Stimulated activated CD4-positive, alpha-beta T cell treated with anti-CD3 and anti-CD28 coated beads, Interleukin-2, amount 100 ng/mL, for 48 hours (primary cell): ENCODE measurements at regions not wholly inside any gene's neighbourhood (a gene's known extent, or its start where the extent isn't known, plus 50 kb on each side); places are given as distances from the start of the nearest gene placed in this dataset.
"Not testable (repeated sequence)": the region's sequence is repeated elsewhere in the genome, so short reads cannot be mapped to it uniquely, and the experiment has no call there.

ENCODE experiments used
- DNase-seq, 2 donors: peaks; one replicate each; pipeline ENCODE4 v3.0.0-alpha.2; 2020

DNA sequence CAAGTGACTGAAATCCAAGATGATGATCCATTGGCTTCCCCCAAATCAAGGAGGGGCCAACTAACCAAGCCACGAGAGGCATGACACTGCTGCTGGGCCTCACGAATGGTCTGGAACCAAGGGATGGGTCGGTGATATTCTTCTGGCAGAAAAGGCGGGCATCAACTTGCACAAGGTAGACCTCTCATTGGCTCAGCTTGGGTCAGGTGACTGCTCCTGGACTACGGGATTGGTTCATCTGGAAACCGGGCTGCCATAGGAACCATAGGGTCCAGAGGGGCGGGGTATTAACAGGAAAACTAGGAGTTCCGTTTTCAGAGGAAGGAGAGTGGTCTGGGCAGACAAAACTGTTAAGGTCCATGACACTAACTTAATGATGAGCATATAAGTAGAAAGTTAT lies 100.9 kb downstream of the TFAP2C start:
- no peak for DNase-seq

DNA sequence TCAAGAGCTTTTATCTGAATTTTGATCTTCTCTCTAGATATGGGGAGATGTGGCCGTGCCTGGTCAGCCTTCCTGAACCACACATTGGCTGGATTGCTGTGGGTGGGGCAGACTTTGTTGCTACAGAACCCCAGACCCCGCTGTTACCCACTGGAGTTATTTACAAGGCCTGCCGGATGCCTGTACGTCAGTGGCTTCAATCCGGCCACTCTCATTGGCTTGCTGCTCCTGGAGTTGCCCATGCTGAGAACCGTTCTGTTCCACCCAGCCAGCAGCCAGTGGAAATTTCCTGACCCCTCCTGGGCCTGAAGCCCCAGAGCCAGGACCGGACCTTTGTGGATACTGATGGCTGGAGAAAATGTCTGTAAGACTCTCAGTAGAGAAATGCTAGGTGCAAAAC lies 101.9 kb downstream of the TFAP2C start:
- no peak for DNase-seq

DNA sequence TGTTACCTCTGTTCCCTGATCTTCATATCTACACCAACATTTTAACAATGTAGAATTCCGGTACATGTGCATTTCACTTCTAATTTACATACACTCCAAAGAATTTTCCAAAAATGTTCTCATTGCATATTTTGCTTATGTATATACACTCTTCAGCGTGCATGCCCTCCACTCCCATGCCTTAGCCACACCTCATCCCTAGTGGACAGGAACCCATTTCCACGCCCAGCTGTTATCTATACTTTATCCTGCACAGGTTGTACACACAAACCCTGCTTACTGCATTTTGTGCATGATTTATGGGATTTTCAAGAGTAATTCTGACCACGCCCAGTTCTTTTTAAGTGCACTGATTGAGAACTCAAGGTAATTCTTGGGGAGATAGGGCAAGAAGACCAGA lies 102.4 kb downstream of the TFAP2C start:
- DNase-seq, result no peak

DNA sequence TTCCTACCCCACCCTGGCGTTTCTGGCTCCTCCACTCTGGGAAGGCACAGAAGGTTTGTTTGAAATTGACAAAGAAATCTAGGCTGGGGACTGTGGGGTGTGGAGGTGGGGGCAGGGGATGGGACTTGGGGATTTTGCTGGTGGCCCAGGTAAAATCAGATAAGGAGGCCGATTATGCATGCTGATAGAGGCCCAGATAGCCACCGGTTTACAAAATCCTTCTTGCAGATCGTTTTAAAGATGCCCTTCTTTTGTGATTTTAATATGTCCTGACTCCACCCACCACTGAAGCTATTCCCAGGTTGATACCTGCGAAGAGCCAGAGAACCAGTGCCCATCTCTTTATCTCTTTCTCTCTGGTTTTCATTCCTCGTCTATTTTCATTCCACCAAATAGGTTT lies 104.9 kb downstream of the TFAP2C start:
- no peak for DNase-seq

DNA sequence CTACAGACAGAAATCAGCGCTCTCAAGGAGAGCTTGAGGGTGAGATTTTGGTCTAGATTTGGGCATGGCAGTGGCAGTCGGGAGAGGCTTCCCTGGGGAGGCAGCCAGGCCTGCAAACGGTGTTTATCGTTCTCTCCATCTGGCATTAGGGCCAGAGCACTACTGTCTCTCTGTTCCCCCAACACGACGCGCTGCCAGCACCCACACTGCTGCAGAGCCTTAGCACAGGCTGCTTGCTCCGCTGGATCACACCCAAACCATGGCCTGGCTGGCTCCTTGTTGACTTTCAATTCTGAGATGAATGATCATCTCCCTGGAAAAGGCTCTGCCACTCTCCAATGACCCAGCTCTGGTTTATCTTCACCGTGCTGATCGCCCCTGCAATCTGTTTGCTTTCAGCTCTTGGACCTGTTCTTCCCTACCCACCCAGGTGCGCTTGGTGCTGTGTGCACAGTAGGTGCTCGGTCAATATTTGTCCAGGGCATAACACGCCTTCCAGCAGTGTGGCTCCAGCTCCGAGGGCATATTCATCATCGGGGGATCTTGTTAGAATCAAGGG lies 106.1 kb downstream of the TFAP2C start:
- DNase-seq, result no peak

DNA sequence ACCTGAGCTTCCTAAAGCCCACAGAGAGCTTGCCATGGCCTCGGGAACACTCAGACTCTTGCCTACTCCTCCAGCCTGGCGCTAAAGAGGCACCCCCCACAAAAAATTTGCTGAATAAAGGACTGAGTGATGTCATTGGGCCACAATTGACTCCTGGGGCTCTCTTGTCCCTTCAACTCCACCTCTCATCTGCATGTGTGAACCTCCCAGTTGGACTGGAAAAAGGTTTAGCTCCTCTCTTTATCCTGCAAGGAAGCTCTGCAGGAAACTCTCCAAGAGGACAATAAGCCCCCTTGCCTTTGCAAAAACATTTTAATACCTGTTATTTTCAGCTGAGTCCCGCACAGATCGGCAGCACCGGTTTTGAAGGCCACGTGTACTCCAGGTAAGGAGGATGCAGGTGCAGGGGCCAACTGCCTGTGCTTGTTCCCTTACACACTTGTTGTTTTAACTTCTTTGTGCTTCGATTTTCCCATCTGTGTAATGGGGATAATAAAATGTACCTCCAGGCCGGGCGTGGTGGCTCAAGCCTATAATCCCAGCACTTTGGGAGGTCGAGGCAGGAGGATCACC lies 107.3 kb downstream of the TFAP2C start:
- DNase-seq, result no peak

DNA sequence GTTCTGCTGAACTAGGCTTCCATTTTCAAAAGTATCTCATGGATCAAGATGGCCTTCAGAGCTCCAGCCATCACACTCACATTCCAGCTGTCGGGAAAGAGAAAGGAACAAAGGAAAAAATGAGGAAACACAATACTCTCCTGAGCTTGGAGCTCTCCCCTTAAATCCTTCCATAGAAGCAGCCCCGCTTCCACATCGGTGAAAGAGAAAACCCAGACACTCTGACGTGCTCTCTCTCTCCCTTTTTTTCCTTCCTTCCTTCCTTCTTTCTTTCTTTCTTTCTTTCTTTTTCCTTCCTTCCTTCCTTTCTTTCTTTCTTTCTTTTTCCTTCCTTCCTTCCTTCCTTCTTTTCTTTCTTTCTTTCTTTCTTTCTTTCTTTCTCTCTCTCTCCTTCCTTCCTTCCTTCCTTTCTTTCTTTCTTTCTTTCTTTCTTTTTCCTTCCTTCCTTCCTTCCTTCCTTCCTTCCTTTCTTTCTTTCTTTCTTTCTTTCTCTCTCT lies 115.3 kb downstream of the TFAP2C start:
- not testable (repeated sequence) for DNase-seq

DNA sequence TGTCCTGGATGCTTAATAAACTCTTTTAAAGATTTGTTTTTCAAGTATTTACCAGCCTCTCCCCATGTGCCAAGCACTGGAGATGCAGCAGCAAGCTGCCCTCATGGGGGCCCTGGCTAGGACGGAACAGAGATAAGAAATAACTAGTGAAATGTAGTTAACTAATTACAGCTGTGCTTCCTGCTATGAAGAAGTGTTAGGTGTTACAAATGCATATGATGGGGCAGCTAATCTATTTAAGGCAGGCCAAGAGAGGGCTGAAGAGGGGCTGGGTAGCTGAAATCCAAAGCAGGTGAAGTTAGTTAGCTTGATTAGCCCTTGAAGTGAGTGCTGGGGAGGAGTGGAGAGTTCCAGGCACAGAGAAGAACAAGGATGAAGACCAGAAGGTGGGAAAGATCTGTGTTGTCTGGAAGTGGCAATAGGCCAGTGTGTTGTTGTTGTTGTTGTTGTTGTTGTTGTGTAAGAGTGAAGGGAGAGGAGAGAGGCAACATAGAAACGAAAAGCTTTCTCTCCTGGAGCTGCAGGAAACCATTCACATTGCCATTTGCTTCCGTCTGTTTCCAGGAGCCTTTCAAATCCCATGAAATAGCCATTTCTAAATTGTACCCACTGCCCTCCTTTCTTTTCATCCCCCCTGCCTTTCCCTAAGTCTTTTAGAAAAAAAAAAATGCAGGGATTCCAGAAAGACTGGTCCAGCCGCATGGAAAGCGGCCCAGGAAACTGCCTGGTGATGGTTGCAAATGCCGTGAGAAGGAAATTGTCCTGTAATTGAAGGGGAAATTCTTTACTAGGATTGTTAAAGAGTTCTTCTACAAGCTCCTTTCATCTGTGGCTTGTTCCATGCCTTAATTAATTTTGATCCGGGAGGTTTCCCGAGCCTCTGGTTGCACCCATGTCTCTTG lies 119.6 kb downstream of the TFAP2C start:
- no peak for DNase-seq

DNA sequence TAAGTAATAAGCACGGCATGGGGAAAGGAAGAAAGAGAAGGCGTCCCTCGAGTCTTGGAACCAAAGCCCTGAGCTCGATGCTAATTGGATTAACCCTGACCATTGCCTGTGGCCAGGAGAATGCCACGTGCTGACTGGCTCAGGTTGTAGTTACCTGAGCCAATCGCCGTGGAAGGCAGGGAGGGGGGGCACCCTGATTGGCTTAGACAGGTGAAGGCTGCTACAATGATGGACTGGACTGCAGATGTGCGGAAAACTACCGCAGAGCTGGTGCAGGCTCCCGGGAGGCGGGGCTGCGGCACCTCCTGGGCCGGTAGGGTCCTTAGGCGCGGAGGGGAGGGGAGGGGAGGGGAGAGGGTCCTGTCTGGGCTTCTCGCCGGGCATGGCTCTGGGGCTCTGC lies 121.3 kb downstream of the TFAP2C start:
- no peak for DNase-seq

DNA sequence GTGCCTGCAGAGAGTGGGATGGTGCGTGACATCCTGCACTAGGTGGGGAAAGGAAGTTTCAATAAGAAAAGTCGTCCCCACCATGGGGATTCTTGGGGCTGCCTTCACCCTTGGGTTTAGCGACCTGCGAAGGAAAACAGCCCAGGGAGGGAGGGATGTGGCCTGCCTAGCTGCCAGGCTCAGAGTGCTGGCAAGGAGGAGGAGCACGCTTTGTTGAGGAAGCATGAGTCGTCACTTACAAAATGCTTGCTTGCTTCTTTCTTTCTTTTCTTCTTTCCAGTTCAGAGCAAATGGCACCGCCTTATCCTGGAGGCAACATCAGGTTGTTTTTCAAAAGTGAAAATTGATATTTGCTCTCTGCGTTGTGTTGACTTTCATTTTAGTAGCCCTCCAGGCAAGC lies 123.2 kb downstream of the TFAP2C start:
- no peak for DNase-seq

DNA sequence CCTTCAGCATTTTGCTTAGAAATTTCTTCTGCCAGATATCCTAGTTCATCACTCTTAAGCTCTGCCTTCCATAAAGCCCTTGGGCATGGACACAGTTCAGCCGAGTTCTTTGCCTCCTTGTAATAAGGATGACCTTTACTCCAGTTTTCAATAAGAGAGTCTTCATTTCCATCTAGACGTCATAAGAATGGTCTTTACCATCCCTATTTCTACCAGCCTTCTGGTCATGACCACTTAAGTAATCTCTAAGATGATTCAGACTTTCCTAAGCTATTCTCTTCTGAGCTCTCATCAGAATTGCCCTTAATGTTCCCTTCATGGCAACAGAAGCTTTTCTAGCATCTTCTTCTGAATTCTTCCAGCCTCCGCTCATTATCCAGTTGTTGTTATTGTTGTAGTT lies 126.1 kb downstream of the TFAP2C start:
- DNase-seq, result no peak

DNA sequence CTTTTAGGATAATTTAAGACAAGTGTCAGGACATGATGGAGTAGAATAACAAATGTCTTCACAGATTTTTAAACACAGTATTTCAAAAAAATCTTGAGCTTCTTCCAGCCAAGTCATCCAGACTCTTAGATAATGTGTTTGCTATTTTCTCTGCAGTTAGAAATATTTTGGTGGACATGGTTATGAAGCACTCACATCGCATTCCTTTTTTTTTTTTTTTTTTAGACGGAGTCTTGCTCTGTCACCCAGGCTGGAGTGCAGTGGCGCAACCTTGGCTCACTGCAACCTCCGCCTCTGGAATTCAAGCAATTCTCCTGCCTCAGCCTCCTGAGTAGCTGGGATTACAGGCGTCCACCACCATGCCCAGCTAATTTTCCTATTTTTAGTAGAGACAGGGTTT lies 127.6 kb downstream of the TFAP2C start:
- DNase-seq, result not testable (repeated sequence)

DNA sequence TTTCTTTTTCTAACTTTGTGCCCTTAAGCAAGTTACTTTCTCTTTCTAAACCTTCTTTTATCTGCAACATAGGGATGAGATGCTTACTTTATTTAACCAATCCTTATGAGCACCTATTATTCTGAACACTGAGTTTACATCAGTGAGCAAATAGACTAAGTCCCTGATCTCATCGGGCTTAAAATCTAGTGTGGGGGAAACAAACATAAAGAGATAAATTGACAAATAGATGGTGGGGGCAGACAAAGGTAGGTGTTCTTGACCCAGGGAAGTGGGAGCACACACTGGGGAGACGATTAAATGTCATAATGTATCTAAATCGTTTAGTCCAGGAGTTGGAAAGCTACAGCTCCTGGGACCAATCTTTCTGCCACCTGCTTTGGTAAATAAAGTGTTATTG lies 129.6 kb downstream of the TFAP2C start:
- no peak for DNase-seq

DNA sequence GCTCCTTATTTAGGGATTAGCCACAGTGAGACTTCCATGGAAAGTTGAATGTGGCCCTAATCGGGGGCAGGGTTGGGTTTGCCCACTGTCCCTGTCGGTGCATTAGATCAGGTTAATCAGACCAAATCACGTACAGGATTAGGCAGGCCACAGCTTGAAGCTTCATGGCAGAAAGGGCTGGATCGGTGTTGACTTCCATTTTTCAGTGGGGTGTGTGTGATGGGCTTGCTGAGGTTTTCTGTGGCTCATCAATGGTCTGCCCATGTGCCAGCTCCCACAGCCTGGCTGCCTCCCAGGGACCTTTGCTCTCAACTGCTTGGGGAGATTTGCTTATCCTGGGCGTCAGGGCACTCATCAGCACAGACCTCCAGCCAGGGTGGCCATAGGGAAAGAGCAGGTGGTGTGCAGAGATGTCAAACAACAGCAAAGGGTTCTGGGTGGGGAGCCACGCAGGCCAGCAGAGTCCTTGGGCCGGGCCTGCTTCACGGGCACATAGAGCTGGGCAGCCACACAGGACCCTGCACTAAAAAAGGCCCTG lies 130.7 kb downstream of the TFAP2C start:
- DNase-seq, result no peak

DNA sequence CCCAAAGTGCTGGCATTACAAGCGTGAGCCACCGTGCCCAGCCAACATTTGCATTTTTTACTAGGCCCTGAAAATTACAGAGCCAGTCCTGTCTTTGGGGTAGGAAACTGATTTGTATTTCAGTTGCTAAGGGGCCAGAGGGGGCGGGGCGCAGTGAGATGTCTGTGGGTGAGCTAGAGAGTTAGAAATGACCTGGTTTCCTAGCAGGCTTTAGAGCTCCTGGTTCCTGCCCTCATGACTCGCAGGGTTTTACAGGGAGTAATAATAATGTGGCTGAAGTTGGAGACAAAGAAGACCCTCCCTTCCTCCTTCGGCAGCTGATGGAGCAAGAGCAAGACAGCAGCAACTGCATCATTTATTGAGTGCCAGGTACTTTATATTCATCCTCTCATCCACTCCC lies 131.5 kb downstream of the TFAP2C start:
- no peak for DNase-seq

DNA sequence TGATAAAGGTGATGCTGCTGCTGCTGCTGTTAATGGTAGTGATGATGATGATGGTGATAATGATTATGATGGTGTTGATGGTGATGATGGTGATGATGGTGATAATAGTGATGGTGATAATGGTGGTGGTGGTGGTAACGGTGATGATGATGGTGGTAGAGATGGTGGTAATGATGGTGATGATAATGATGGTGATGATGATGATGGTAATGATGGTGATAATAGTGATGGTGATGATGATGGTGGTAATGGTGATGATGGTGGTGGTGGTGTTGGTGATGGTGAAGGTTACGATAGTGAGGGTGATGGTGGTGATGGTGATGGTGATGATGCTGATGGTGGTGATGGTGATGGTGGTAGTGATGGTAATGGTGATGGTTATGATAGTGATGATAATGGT lies 132.3 kb downstream of the TFAP2C start:
- no peak for DNase-seq

DNA sequence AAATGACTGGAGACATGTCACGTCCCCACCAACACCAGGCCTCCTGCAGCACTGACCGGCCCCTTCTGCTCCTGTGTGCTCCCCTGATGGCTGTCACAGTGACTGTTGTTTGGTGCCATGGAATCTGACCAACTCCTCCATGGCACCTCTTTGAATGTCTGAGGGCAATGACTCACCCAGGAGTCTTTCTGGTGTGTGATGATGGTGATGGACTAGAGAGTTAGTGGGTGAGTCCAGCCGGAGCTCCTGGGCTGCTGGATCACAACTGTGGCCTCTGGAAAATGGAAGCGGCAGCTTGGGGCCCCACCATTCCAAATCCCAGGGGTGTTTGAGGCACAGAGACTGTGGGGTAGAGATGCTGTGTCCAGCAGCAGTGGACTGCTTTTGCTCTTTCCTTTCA lies 133.3 kb downstream of the TFAP2C start:
- no peak for DNase-seq

DNA sequence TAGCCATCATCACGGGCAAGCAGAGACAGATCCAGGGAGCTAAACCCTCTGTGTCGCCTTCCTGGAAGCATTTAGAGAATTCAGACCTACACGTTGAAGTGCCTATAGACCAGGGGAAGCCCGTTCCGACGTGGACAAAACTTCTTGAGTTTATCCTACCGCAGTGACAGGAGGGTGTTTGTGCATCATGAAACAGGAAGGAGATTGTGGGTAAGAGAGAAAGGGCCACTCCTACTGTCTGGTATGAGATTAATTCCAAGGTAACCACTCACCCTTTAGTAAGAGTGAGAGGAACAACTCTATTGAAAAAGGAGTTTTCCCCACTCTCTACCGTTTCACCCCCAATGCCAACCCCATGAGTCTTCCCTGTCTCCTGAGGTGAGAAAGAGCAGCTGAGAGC lies 133.7 kb downstream of the TFAP2C start:
- no peak for DNase-seq

DNA sequence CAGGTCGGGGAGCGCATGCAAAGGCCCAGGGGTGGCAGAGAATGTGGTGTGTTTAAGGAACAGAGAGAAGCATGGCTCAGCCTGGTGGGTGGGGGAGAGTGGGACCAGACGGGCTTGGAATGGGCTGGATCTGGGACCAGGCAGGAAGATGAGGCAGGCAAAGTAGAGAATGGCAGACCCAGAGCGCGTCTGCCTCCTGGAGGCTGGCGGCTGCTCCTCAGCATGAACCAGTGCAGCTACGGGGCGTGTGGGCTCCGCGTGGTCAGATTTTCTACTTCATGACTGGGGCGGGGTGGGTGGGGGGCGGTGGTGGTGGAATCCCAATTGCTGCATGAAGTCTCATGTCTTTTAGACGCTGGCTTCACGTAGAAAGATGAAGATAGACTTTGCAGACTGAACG lies 135.6 kb downstream of the TFAP2C start:
- DNase-seq, result no peak

DNA sequence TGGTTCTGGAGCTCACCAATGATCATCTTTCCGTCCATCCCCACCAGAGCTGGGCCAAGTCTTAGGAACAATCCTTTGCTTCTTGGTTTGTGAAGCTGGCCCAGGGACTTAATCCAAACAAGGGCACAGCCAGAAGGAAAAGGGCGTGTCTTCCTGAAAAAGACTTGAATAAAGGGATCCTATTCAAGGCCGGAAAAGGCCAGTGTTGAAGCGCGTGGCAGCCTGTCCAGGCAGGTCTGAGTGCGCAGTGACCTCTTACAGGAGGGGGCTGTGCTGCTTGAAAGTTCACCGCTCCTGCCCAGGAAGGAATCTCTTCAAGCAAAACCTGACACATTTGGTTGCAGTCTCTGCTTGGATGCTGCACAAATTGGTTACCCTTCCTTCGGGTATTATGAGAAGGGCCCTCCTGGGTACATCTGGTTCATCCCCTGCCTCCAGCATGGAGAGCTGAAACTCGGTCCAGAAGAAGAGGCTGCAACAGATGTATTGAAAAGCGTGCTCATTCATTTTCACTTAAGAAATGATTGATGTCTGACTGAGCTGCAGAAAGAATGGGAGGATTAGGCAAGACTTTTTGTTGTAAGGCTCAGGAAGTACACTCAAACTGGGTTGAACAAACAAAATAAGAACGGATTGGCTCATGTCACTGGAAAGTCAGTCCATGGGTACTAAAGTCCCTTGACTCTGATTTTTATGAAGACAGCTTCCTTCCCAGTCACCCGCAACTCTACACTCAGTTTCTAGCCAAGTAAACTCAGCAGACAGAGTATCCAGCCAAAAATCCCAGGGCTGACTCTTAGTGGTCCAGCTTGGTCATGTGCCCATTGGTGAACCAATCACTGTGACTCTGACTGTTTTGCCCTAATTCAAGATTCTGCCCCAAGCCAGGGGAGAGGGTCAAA lies 136.3 kb downstream of the TFAP2C start:
- no peak for DNase-seq

DNA sequence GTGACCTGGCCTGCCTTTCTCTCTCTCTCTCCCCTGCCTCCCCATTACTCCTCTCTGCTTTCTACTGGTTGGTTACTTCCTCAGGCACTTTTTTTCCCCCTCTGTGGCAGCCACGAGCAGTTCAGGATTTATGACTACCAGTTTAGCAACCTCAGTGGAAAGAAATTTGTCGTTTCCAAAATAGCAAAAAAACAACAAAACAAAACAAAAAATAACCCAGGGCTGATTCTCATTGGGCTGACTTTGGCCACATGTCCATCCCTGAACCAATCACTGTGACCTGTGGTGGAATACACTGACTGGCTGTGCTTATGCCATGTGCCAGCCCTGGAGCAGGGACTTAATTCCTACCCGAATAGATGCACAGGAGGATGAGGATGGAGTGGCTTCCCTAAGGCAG lies 137.4 kb downstream of the TFAP2C start:
- DNase-seq, result no peak

DNA sequence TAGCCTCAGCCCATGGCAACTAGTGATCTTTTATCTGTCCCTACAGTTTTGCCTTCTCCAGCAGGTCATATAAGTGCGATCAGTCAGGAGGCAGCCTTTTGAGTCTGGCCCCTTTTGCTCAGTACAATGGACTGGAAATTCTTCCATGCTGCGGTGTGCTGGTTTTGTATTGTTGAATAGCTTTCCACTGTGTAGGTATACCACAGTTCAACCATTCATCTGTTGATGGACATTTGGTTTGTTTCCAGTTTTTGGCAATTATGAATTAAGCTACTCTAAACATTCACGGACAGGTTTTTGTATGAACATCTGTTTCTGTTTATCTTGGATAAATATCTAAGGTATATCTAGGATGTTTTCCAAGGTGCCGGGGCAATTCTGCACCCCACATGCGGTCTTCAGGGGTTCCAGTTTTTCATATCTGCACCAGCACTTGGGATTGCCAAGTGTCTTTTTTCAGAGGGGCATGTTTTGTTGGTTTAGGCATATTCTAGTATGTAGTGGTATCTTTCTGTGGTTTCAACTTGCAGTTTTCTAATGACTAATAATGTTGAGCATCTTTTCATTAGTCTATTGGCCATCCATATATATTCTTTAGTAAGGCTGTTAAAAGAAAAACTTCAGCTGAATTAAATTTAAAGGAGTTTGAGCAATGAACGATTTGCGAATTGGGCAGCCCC lies 141.0 kb downstream of the TFAP2C start:
- no peak for DNase-seq
